ENCODE measurements at regions not wholly inside any gene's neighbourhood (a gene's known extent, or its start where the extent isn't known, plus 50 kb on each side); places are given as distances from the start of the nearest gene placed in this dataset.

DNA sequence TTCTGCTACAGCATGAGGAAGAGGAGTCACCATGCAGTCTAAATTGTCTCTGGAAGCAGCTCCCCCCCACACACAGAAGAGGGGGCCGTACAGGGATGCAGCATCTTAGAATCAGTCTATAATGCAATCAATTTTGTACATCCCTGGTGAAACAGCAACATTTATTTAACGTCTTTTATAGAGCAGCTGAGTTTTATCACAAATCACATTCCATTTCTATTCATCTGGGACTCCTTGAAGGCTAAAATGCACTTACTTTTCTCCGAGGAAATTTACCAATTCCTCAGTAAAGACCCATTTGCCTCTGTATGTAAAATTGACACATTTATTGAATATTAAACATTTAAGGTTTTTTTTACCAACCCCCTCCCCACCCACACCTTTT is 193.9 kb downstream of the PHETA1 start:
- DNase-seq (ENCODE audit: low read depth in 3 of 3): no peak

DNA sequence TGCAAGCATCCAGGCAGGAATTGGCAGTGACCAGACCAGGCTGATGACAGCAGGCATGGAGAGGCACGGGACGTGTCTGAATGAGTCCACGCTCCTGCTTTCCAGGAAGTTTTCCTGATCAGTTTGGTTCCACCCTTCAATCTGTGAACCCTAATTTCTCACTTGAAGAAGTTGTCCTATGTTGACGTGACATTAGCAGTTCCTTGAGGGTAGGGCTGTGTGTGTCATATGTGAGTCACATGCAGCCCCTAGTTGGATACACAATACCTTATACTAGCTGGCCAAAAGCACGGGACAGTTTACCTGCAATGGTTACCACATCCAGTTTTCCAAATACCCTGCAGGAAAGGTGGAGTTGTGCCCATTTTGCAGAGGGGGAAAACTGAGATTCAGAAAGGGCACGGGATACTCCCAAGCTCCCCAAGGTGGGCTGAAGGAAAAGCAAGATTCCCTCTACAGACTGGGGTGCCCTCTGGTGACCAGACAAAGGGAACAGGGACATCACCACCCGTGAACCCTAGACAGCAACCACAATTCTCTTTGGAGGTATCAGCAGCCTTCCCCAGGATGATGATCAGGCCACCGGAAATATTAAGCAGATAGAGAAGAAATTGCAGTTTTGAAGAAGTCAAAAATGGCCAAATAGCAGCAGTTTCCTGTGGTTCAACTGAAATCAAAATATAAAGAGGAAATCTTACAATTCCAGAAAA is 194.5 kb downstream of the PHETA1 start:
- no peak for DNase-seq (ENCODE audit: low read depth in 3 of 3)

DNA sequence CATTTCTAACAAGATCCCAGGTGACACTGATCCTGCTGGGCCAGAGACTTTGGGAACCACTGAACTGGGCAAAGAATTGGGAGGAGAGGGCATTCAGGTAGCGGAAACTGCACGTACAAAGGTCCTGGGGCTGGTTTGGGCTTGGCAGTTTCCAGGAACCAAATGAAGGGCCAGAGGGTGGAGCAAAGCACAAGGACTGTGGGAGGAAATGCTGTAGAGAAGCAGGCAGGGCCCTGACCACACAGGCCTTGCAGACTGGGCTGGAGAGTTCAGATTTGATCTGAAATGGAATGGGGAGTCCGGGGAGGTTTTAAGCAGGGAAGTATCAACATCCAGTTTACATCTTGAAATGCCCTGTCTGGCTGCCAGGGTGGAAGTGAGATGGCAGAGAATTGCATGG is 195.1 kb downstream of the PHETA1 start:
- DNase-seq (ENCODE audit: low read depth in 3 of 3): no peak

DNA sequence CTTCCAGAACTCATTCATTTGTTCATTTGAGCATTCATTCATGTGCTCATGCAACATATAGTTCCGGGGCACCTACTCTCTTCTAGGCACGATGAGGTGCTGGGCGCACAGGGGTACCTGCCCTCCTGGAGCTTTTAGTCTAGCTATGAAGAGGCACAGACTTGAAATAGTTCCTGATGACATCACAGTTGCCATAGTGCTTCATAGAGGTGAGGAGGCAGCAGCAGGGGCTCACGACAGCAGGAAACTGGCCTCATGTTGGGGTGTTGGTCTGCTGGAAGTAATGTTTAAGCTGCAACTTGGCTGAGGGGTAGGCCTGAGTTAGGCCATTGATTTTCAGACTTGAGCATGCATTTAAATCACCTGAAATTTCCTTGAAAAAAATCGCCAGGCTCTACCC is 195.5 kb downstream of the PHETA1 start:
- no peak for DNase-seq (ENCODE audit: low read depth in 3 of 3)

DNA sequence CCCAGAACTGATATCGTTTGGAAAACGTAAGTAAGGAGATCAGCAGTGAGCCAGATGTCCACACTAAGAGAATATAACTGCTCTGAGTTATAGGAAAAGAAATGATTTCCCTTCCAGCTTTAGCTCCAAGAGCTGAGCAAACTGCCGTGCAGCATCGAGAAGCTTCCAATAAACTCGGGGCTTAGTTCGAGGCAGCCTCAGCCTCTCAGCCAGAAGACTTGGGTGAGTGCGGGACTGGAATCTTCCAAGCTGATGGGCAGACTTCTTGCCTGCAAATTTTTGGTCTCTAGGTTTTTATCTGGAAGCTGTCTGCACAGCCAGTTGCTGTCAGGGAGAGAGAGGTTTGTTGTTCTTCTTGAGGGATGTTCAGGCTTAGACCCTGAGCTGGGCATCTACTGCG is 196.1 kb downstream of the PHETA1 start:
- no peak for DNase-seq (ENCODE audit: low read depth in 3 of 3)

DNA sequence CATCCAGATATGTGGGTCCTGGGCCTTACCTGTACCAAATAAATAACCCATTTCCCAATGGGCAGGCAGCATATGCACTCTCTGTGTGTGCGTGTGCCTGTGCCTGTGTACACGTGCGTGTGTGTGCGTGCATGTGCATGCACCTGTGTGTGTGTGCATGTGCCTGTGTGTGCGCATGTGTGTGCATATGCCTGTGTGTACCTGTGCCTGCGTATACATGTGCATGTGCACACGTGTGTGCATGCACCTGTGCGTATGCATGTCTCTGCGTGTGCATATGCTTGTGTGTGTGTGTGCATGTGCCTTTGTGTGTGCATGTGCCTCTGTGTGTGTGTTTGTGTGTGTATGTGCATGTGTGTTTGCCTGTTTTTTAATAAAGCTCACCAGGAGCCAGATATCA is 197.1 kb downstream of the PHETA1 start:
- DNase-seq (ENCODE audit: low read depth in 3 of 3): no peak

DNA sequence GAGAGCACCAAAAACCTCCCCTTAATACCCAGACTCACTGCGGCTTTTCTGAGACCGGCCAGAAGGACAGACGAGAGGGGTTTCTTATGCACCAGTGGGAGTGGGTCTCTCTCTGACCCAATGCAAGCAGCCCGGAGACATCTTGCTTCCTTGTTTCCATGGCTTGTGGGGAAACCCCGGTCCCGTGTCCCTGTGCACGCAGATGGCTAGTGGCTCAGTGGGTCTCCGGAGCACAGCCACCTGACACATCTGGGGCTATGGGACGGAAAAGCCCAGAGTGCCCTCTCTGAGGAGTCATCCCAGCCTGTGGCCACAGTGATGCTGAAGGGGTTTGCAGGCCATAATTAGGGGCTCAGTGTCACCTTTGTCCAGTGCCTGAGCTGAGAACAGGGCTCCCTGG is 197.6 kb downstream of the PHETA1 start:
- no peak for DNase-seq (ENCODE audit: low read depth in 3 of 3)

DNA sequence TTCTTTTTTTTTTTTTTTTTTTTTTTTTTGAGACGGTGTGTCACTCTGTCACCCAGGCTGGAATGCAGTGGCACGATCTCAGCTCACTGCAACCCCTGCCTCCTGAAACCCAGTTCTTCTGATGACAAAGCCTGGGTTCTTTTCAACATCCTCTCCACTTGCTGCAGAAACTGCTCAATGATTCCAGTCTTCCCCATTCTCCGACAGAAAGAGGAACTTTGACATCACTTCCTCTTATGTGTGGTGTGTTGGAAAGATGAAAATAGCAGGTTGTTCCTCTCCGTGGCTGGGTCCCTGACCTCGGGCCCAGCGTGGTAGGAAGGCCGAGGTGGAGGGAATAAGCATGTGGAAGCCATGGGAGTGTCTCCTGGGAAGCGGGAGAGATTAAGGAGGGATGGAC is 198.4 kb downstream of the PHETA1 start:
- DNase-seq (ENCODE audit: low read depth in 3 of 3): no peak

DNA sequence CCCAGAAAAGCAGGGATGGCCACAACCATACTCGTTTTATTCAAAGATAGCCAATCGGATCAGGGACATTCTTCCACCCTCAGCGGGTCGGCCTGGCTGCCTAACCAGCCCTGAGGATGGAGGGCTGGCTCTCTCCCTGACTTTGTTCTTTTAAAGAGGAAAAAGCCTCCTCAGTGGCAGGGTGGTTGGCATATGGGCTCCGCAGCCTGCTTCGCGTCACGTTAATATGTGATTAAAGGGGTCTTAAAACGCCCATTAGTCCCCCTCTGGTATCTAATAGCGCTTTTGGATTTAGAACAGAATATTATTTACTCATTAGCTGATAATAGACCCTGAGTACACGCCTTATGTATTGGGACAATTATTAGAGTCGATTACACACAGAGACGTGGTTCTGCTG is 199.4 kb downstream of the PHETA1 start:
- DNase-seq (ENCODE audit: low read depth in 3 of 3): no peak

DNA sequence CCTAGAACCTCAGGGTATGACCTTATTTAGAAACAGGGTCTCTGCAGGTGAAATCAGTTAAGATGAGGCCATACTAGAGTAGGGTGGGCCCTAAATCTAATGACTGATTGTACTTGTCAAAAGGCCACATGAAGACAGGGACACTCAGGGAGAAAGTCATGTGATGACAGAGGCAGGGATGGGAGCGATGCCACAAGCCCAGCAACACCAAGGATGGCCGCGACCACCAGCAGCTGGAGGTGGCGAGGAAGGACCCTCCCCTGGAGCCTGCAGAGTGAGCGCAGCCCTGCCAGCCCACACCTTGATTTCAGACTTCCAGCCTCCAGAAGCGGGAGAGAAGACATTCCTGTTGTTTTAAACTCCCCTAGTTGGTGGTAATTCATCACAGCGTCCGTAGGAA is 199.9 kb downstream of the PHETA1 start:
- DNase-seq (ENCODE audit: low read depth in 3 of 3): no peak

DNA sequence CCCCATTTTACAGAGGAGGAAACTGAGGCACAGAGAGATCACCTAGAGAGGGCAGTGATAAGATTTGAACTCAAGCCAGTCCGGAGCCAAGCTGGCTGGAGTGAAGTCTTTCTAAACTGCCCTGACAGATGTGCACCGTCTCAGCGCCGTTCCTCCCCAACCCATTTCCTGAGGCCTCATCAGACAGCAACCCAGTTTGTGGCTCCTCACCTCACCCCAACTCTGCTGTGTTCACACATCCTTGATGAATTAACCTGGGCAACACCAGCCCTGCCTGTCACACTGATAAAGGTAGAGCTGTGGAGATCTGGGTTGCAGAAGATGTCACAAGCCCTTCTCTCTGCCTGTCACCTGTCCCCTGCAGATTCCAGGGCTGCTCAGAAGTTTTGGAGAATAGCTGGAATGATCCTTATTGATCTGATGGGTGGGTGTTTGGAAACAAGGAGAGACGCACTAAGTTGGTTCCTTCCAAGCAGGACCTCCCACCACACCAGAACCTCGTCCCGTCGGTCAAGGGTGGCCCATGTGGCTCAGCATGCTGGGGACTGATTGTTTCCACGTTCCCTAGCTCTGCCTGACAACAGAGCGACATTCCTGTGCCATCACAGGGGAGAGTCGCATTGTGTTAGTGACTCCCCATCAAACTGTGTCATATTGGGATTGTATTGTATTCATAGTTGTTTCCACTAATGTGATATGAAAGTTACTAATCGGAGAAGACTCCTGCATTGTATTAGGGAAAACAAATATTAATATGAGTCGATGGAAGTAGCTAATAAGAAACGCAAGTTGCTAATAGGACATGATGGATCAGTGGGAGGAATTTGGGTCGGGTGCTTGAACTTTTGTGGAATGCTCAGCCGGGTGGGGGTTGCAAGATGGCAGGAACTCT is 200.6 kb downstream of the PHETA1 start:
- no peak for DNase-seq (ENCODE audit: low read depth in 3 of 3)

DNA sequence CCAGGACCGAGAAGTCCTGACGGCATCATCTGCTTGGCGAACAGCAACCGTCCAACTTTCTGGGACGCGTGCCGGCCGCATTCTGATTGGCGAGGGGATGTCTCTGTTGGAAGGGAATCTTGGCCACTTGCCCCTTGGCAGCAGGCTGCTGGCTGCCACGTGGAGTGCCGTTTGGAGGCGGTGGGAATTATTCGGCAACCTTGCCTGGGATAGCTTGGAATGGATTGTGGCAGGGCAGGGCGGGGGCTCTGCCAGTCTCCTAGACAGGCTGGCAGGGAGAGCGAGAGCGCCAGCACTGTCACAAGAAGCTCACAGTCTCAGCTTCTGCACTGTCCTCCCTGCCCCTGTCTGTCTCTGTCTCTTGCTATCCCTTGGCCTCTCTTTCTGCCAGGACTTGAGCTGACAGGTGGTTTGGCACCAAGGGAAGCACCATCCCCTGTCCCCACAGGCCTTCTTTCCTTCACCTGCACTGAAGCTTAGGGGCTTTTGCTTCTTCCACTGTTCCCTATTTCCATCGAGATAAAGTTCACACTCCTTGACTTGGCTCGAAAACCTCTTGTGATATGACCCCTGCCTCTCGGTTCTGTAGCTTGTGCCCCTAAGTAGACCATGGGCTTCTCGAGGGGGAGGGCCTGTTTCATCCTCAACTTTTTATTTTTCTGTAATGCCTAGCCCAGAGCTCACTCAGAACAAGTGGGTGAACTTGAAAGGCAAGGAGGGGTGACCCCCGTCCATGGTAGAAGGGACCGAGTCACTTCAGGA is 201.9 kb downstream of the PHETA1 start:
- no peak for DNase-seq (ENCODE audit: low read depth in 3 of 3)

DNA sequence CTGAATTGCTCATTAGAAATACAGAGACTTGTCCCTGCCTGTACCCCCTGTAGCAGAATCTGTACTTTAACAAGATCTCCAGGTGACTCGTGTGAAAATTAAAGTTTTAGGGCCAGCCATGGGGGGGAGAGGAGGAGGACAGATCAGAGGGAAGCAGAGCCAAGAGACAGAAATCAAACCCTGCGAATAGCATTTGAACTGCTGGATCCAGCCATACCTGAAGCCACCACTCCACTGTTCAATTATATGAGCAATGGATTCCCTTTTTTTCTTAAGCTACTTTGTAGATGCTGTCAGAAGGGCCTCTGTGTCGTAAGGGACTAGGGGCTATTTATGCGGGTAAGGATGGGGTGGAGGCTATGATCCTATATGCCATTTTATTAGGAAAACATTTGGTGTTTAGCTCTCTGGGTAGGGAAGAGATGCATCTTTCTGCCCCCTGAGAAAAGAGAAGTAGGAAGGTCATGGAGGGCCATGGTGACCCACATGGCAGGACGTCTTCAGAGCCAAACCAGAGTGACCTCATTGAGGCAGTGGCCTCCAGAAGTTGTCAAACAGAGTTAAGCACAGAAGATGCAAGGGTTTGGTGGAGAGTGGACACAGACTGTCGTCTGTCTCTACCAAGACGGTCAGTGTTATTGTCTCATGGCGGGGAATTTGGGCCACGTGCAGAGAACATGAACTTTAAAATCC is 203.9 kb downstream of the PHETA1 start:
- DNase-seq (ENCODE audit: low read depth in 3 of 3): no peak

DNA sequence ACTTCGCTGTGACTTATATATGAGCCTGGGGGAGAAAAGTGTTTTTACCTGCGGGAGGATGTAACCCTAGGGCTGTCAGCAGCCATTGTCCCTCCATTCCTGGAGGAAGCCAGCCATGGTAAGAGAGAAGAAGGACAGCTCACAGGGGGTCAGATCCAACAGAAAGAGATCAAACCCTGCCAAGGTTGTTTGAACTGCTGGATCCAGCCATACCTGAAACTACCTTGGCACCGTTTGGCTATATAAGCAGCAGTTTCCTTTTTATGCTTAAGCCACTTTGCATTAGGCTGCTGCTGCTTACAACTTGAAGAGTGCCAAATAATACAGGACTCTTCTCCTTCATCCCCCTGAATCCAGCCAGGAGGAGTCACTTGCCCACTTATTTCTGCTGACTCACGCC is 205.5 kb downstream of the PHETA1 start:
- DNase-seq (ENCODE audit: low read depth in 3 of 3): no peak

DNA sequence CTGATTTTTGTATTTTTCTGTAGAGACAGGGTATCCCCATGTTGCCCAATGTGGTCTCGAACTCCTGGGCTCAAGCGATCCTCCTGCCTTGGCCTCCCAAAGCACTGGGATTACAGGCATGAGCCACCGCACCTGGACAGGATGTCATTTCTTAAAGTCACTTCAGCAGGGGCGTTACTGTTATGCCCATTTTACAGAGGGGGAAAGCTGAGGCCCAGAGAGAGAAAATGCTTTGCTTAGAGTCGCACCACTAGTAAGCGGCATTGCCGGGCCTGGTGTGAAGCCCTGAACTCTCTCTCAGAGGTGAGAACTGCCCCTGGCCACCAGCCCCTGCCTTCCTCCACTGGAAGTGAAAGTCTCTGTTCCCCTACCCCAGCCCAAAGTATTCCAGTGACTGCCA is 207.0 kb downstream of the PHETA1 start:
- DNase-seq (ENCODE audit: low read depth in 3 of 3): no peak

DNA sequence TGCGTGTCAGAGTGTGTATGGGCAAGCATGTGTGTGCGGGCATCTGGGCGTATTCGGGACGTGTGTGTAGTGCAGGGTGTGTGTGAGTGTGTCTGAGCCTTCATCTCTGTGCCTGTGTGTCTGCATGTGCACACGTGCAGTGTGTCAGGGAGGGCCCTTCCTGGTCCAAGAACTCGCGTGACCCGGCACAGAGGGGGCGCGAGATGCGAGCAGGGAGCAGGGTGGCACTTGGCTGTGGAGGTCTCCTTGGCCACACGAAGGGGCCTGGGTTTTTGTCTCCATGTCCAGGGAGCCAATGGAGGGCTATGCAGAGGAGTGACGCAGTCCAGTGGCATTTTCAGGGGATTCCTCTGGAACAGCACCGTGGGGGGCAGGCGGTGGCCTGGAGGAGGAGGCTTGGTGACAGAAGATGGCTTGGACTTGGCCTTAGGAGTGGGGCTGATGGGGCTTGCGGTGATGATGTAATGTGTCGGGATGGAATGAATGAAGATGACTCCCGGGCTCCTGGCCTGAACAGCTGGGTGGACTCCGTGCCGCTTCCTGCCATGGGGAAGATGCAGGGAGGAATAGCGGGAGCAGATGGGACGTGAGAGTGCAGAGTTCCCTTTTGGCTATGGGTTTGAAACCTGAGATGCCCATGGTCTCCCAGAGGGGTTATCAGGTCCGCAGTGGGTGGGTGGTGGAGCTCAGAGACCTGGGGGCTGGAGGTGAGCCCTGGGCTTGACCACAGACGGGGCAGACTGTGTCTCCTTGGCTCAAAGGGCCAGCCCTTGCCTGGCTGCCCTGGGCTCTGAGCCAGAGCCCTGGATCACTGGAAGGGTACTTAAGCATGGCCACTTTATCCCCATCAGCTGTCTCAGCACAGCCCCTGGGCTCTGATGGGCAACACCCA is 208.3 kb downstream of the PHETA1 start:
- DNase-seq (ENCODE audit: low read depth in 3 of 3): no peak

DNA sequence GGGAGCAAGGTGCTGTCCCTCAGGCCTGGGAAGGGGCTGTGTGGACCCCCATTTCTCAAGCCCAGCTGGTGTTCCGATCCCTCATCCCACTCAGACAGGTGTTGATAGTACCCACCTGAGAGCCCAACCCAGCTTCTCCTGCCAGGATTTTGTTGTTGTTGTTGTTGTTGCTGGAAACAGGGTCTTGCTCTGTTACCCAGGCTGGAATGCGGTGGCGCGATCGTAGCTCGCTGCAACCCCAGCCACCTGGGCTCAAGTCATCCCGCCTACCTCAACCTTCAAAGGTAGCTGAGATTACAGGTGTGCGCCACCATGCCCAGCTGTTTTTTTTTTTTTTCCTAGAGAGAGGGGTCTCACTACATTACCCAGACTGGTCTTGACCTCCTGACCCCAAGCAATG is 209.9 kb downstream of the PHETA1 start:
- no peak for DNase-seq (ENCODE audit: low read depth in 3 of 3)

DNA sequence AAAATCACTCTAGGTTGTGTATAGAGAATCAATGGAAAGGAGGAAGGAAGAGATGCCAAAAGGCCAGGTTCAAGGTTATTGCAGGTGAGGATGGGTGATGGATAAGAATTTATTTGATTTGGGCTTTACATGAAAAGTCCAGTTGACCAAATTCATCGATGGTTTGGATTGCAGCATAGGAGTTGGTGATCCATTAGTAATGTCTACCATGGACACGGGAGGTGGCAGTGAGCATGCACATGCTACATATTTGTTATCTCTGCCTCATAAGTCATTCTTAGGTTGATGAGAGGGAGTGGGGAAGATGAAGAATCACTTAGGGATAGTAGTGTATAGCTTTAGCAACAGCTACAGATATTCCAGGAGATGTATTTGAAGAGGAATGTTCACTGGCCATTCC is 211.4 kb downstream of the PHETA1 start:
- DNase-seq (ENCODE audit: low read depth in 3 of 3): no peak

DNA sequence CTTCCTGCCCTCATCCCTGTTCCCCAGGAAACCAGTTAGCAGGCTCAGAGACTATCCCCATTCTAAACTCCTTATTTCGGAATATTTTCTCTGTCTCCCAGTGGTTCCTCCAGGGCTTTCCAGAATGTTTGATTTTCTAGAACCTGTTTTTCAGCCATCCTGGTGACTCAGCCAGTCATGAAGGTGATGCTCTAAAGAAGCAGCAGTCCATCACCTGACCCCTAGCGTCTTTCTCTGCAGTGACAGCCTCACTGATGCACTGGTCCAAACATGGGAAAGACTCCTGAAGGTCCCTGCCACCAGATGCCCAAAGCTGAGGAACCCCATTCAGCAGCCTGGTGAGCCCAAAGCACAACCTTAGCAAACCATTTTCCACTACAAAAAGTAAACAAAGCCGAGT is 212.6 kb downstream of the PHETA1 start:
- DNase-seq (ENCODE audit: low read depth in 3 of 3): no peak

DNA sequence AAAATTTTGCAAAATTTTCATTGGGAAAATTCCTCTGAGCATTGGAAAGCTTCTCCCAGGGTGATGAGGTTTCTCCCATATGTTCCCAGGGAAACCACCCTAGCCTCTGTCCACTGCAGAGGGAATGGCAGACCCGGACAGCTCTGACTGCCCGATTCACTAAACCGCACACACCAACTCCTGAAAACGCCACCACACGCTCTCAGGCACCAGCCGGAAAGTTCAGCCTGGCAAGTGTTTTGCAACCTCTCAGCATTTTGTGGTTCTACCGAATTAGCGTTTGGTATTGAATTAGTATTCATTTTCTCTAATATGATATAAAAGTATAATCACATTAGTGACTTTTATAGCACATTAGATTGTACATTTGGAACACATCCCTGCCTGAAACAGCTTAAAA is 213.4 kb downstream of the PHETA1 start:
- DNase-seq (ENCODE audit: low read depth in 3 of 3): no peak

DNA sequence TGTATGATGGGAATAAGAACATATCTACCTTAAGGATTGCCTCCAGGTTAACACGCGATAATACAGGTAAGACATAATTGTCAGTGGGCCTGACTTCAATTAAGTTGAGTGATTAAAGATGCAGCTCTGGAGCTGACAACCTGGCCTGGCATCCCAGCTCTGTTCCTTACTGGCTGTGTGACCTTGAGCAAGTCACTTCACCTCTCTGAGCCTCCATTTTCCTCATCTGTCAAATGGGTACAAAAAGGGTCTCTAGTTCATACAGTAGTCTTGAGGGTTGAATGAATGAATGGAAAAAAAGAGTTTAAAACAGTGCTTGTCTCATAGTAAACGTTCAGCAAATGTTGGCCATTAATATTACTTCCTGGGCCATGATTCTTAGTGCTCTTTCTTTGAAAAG is 213.9 kb downstream of the PHETA1 start:
- no peak for DNase-seq (ENCODE audit: low read depth in 3 of 3)

Data from stimulated activated CD4-positive, alpha-beta T cell treated with anti-CD3 and anti-CD28 coated beads, TNF-alpha, amount 100 ng/mL, for 4 hours (primary cell).